Neural progenitor cell (in vitro differentiated cells): ENCODE measurements at regions not wholly inside any gene's neighbourhood (a gene's known extent, or its start where the extent isn't known, plus 50 kb on each side); places are given as distances from the start of the nearest gene placed in this dataset.
"Not testable (repeated sequence)": the region's sequence is repeated elsewhere in the genome, so short reads cannot be mapped to it uniquely, and the experiment has no call there.

Experiments
- DNase-seq: peaks from one replicate; pipeline ENCODE4 v3.0.0-alpha.2; 2016; ENCODE audit warnings: low spot score
- H2AFZ ChIP-seq: fragments of 200-600 bp; sonication (generic); replicated peaks from 2 replicates; pipeline ENCODE4 v1.6.1; 2016; ENCODE audit warnings: antibody characterized with exemption
- H3F3A ChIP-seq: fragments of 200-600 bp; sonication (generic); 2 replicates; pipeline ENCODE4 v1.6.1; 2016; ENCODE audit warnings: antibody characterized with exemption, low read depth
- H3K27ac ChIP-seq: fragments of 200-600 bp; sonication (generic); 2 replicates; pipeline ENCODE4 v1.5.1; 2016; ENCODE audit warnings: mild to moderate bottlenecking
- H3K27me3 ChIP-seq: fragments of 200-600 bp; sonication (generic); 2 replicates; pipeline ENCODE4 v1.6.1; 2016; ENCODE audit warnings: mild to moderate bottlenecking, moderate library complexity
- H3K36me3 ChIP-seq: fragments of 200-600 bp; sonication (generic); 2 replicates; pipeline ENCODE4 v1.5.1; 2016
- H3K4me1 ChIP-seq: fragments of 200-600 bp; sonication (generic); 2 replicates; pipeline ENCODE4 v1.6.1; 2016; ENCODE audit warnings: mixed run types
- H3K4me2 ChIP-seq: fragments of 200-600 bp; sonication (generic); 2 replicates; pipeline ENCODE4 v1.6.1; 2016
- H3K4me3 ChIP-seq: fragments of 200-600 bp; sonication (generic); 2 replicates; pipeline ENCODE4 v1.5.1; 2016
- H3K79me2 ChIP-seq: fragments of 200-600 bp; sonication (generic); 2 replicates; pipeline ENCODE4 v1.6.1; 2016; ENCODE audit warnings: low read depth
- H3K9ac ChIP-seq: fragments of 200-600 bp; sonication (generic); 2 replicates; pipeline ENCODE4 v1.6.1; 2016
- H3K9me3 ChIP-seq: fragments of 200-600 bp; sonication (generic); 2 replicates; pipeline ENCODE4 v1.5.1; 2016; ENCODE audit warnings: low read depth
- H4K20me1 ChIP-seq: fragments of 200-600 bp; sonication (generic); 2 replicates; pipeline ENCODE4 v1.6.1; 2016; ENCODE audit warnings: low read depth
- H3K27ac Mint-ChIP-seq: 3 replicates; pipeline ENCODE4 v1.8.0; 2021; ENCODE audit warnings: mixed read lengths
- H3K27me3 Mint-ChIP-seq: 2 replicates; pipeline ENCODE4 v1.8.0; 2022; ENCODE audit warnings: low read depth, mild to moderate bottlenecking, inconsistent platforms, moderate library complexity, mixed read lengths; ENCODE audit not compliant: insufficient read depth
- H3K36me3 Mint-ChIP-seq: 3 replicates; pipeline ENCODE4 v1.8.0; 2021; ENCODE audit warnings: mixed read lengths
- H3K4me1 Mint-ChIP-seq: 3 replicates; pipeline ENCODE4 v1.8.0; 2021; ENCODE audit warnings: mixed read lengths
- H3K4me3 Mint-ChIP-seq: 3 replicates; pipeline ENCODE4 v1.8.0; 2021; ENCODE audit warnings: mild to moderate bottlenecking, moderate library complexity, mixed read lengths
- H3K9me3 Mint-ChIP-seq: 3 replicates; pipeline ENCODE4 v1.8.0; 2020; ENCODE audit warnings: mixed read lengths
- CTCF ChIP-seq: fragments of 200-600 bp; sonication (generic); IDR thresholded peaks from 2 replicates; pipeline ENCODE4 v1.5.1; 2017; ENCODE audit warnings: antibody characterized with exemption, mild to moderate bottlenecking
- EZH2 ChIP-seq: fragments of 200-600 bp; sonication (generic); IDR thresholded peaks from 2 replicates; pipeline ENCODE4 v1.6.1; 2017; ENCODE audit warnings: antibody characterized with exemption, mild to moderate bottlenecking, moderate library complexity
- EZH2phosphoT487 ChIP-seq: fragments of 200-600 bp; sonication (generic); IDR thresholded peaks from 2 replicates; pipeline ENCODE4 v1.6.1; 2017; ENCODE audit warnings: antibody characterized with exemption

GRCh38 chr6:48542191-48542590 is 431.2 kb upstream of the PTCHD4 start:
- Mint-ChIP-seq H3K4me1 (no peaks in the 10 kb centered on the region), H3K27ac (no peak overlapping the region), H3K9me3 (peaks cover 9% of the 10 kb centered on the region), H3K4me3 (no peak overlapping the region), H3K27me3 (no peaks in the 10 kb centered on the region), H3K36me3 (no peaks in the 10 kb centered on the region)
- no peak overlapping the region for H2AFZ ChIP-seq
- H3K36me3 ChIP-seq, result no peaks in the 10 kb centered on the region
- no peak for TF ChIP-seq EZH2phosphoT487
- TF ChIP-seq CTCF, result no peak
- TF ChIP-seq EZH2, result no peak
- no peaks in the 10 kb centered on the region for H3K4me1 ChIP-seq
- no peaks in the 10 kb centered on the region for H3K79me2 ChIP-seq
- H3K4me3 ChIP-seq, result no peak overlapping the region
- no peaks in the 10 kb centered on the region for H3K27me3 ChIP-seq
- DNase-seq, result no peak
- no peak overlapping the region for H3K4me2 ChIP-seq
- no peaks in the 10 kb centered on the region for H4K20me1 ChIP-seq
- no peak overlapping the region for H3K27ac ChIP-seq
- no peak overlapping the region for H3K9ac ChIP-seq
- H3K9me3 ChIP-seq, result peaks cover 7% of the 10 kb centered on the region
- no peaks in the 10 kb centered on the region for H3F3A ChIP-seq

DNA sequence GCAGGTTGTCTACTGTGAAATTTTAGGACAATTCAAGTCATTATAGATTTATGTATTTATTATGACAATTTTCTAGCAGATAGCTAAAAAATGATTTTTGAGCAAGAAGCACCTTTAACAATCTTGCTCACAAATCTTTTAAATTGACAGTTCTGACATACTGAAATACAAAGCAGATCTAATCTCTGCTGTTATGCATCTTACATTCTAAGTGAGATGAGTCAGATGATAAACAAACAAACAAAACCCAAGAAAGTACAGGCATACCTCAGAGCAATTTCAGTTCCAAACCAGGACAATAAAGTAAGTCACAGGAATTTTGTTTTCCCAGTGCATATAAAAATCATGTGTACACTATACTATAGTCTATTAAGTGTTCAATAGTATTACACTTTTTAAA is 430.7 kb upstream of the PTCHD4 start:
- no peaks in the 10 kb centered on the region for H3F3A ChIP-seq
- H2AFZ ChIP-seq, result no peak overlapping the region
- no peaks in the 10 kb centered on the region for H4K20me1 ChIP-seq
- no peak overlapping the region for H3K27ac ChIP-seq
- H3K4me3 ChIP-seq, result no peak overlapping the region
- Mint-ChIP-seq H3K9me3 (peaks cover 9% of the 10 kb centered on the region), H3K4me1 (no peaks in the 10 kb centered on the region), H3K36me3 (no peaks in the 10 kb centered on the region), H3K27ac (no peak overlapping the region), H3K27me3 (no peaks in the 10 kb centered on the region), H3K4me3 (no peak overlapping the region)
- H3K27me3 ChIP-seq, result no peaks in the 10 kb centered on the region
- no peak overlapping the region for H3K9ac ChIP-seq
- no peak for DNase-seq
- TF ChIP-seq EZH2 (no peak), EZH2phosphoT487 (no peak), CTCF (no peak)
- H3K36me3 ChIP-seq, result no peaks in the 10 kb centered on the region
- peaks cover 7% of the 10 kb centered on the region for H3K9me3 ChIP-seq
- no peaks in the 10 kb centered on the region for H3K79me2 ChIP-seq
- no peak overlapping the region for H3K4me2 ChIP-seq
- no peaks in the 10 kb centered on the region for H3K4me1 ChIP-seq

DNA sequence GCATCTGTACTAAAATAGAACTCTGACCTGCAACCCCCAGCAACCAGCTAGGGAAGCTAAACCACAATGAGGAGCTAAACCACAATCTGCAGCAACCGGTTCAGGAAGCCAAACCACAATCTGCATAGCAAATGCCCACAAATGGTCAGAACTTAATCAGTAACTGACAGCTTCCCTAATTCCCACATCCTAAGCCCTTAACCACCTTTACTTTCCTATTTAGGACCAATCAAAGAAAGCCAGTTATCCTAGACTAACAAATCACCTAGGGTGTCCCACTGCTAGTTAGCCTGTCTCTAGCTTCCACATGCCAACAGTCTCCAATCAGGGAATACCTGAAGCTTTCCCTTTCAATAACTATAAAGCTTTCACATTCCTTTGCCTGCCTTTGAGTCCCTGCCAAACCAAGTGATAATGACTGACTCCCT is 424.6 kb upstream of the PTCHD4 start:
- H3K36me3 ChIP-seq, result no peaks in the 10 kb centered on the region
- H3K27ac ChIP-seq, result no peak overlapping the region
- H3F3A ChIP-seq, result no peaks in the 10 kb centered on the region
- Mint-ChIP-seq H3K27ac (no peak overlapping the region), H3K4me3 (no peak overlapping the region), H3K9me3 (no peaks in the 10 kb centered on the region), H3K36me3 (no peaks in the 10 kb centered on the region), H3K27me3 (peaks cover 3% of the 10 kb centered on the region), H3K4me1 (no peaks in the 10 kb centered on the region)
- H2AFZ ChIP-seq, result no peak overlapping the region
- no peak overlapping the region for H3K4me2 ChIP-seq
- peak; percentile 10 for DNase-seq
- TF ChIP-seq EZH2phosphoT487 (no peak), CTCF (no peak), EZH2 (no peak)
- H3K4me1 ChIP-seq, result no peaks in the 10 kb centered on the region
- no peak overlapping the region for H3K4me3 ChIP-seq
- no peak overlapping the region for H3K9ac ChIP-seq
- H3K9me3 ChIP-seq, result no peaks in the 10 kb centered on the region
- H3K27me3 ChIP-seq, result no peaks in the 10 kb centered on the region
- no peaks in the 10 kb centered on the region for H3K79me2 ChIP-seq
- no peaks in the 10 kb centered on the region for H4K20me1 ChIP-seq

GRCh38 chr6:48530978-48531377 is 420.0 kb upstream of the PTCHD4 start:
- H3K27me3 ChIP-seq, H3K4me1 Mint-ChIP-seq, H3K27ac Mint-ChIP-seq, H3K4me2 ChIP-seq, H3K4me3 ChIP-seq, H3K79me2 ChIP-seq, H3K36me3 ChIP-seq, H3K36me3 Mint-ChIP-seq, H3K4me1 ChIP-seq, H2AFZ ChIP-seq, H3F3A ChIP-seq, H3K27ac ChIP-seq, H3K9me3 Mint-ChIP-seq, H3K9me3 ChIP-seq, H3K27me3 Mint-ChIP-seq, H4K20me1 ChIP-seq, DNase-seq, H3K4me3 Mint-ChIP-seq, H3K9ac ChIP-seq: not testable (repeated sequence)
